ENCODE measurements at regions not wholly inside any gene's neighbourhood (a gene's known extent, or its start where the extent isn't known, plus 50 kb on each side); places are given as distances from the start of the nearest gene placed in this dataset.

DNA sequence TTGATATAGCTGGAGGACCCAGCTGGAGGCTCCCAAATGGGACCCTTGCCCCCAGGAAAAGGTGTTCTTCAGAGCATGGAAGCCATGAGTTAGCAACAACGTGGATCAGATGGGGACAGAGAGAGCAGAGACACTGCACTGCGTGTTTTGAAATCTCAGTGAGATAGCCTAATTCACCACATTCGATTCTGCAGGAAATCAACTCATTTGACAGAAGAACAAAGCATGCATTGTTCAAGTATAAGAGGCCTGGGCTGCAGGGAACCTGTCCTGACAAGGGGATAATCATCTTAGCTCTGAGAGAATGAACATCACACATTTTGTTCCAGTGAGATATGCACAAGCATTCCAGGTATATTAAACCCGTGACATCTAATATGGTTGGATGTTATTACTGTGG, 450.2 kb downstream of the CDH26 start:
- no peak overlapping the region for H3K4me3 ChIP-seq
- no peaks in the 10 kb centered on the region for H3K36me3 ChIP-seq
- no peaks in the 10 kb centered on the region for H3K4me1 ChIP-seq
- DNase-seq = no peak
- intact Hi-C loops (cut with DNase I; ENCODE audit: low total_unique reads) = no loop called here
- TF ChIP-seq POLR2A (IDR thresholded peaks at IDR 0.05) = no peak
- TF ChIP-seq, protein P1, sequence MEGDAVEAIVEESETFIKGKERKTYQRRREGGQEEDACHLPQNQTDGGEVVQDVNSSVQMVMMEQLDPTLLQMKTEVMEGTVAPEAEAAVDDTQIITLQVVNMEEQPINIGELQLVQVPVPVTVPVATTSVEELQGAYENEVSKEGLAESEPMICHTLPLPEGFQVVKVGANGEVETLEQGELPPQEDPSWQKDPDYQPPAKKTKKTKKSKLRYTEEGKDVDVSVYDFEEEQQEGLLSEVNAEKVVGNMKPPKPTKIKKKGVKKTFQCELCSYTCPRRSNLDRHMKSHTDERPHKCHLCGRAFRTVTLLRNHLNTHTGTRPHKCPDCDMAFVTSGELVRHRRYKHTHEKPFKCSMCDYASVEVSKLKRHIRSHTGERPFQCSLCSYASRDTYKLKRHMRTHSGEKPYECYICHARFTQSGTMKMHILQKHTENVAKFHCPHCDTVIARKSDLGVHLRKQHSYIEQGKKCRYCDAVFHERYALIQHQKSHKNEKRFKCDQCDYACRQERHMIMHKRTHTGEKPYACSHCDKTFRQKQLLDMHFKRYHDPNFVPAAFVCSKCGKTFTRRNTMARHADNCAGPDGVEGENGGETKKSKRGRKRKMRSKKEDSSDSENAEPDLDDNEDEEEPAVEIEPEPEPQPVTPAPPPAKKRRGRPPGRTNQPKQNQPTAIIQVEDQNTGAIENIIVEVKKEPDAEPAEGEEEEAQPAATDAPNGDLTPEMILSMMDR (IDR thresholded peaks at IDR 0.05) = no peak
- no peak overlapping the region for H3K27ac ChIP-seq
- no peaks in the 10 kb centered on the region for H3K9me3 ChIP-seq
- no peaks in the 10 kb centered on the region for H3K27me3 ChIP-seq

- H3K27me3 ChIP-seq = no peaks in the 10 kb centered on the region
- no peaks in the 10 kb centered on the region for H3K9me3 ChIP-seq
- no peak for DNase-seq
- no peak overlapping the region for H3K4me3 ChIP-seq
- intact Hi-C loops (cut with DNase I; ENCODE audit: low total_unique reads) = no loop called here
- H3K4me1 ChIP-seq = no peaks in the 10 kb centered on the region
- TF ChIP-seq, protein P1 (IDR thresholded peaks at IDR 0.05) = no peak
- no peak for TF ChIP-seq POLR2A (IDR thresholded peaks at IDR 0.05)
- no peaks in the 10 kb centered on the region for H3K36me3 ChIP-seq
- H3K27ac ChIP-seq = no peak overlapping the region
Measured at GRCh38 chr20:60410618-60411264, 452.5 kb downstream of the CDH26 start.

DNA sequence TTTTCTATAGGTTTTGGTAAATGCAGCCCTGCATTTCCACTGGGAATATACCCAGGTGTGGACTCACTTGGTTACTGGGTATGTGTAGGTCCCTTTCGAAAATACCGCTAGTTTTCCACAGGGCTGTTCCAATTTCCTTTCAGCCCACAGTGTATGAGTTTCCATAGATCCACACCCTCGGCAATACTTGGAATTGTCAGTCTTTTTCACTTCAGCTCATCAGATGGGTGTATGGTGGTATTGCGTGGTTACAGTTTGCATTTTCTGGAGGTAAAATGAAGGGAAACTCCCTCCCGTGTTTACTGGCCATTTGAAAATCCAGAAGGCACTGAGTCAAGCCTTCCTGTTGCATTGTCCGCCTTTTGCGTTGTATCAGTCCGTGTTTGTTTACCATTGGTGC, 453.6 kb downstream of the CDH26 start:
- Histone ChIP-seq H3K27ac (no peak overlapping the region), H3K9me3 (no peaks in the 10 kb centered on the region), H3K27me3 (no peaks in the 10 kb centered on the region), H3K36me3 (no peaks in the 10 kb centered on the region), H3K4me1 (no peaks in the 10 kb centered on the region), H3K4me3 (no peak overlapping the region)
- no peak for DNase-seq
- TF ChIP-seq, protein P1 (IDR thresholded peaks at IDR 0.05) = no peak
- TF ChIP-seq POLR2A (IDR thresholded peaks at IDR 0.05) = no peak
- intact Hi-C loops (cut with DNase I; ENCODE audit: low total_unique reads) = no loop called here

DNA sequence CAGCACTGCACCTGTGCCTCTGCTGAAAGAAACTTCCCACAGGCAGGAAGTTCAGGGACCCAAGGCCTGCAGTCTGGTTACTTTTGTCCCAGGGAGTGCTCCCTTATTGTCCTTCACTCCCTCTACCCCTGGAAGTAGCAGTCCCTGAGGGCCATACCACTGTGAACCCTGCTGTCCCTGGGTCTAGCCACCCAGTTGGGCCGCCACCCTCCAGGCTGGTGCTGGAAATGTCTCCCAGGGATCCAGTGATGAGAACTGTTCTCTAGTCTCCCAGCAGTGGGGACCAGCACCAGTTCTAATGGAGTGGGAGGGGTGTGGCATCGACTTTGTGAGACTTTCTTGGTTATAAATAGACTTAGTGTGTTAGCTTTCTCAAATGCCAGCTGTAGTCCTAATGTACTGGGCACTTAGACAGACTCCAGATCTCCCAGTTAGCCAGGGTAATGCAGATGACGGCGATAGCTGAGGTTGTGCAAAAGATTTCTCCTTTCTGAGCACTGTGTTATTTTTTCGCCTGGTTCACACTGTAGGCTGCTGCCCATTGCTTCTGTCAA, 462.5 kb downstream of the CDH26 start:
- intact Hi-C loops (cut with DNase I; ENCODE audit: low total_unique reads) = no loop called here
- Histone ChIP-seq H3K27me3 (no peaks in the 10 kb centered on the region), H3K9me3 (no peaks in the 10 kb centered on the region), H3K27ac (no peak overlapping the region), H3K4me3 (no peak overlapping the region), H3K4me1 (no peaks in the 10 kb centered on the region), H3K36me3 (no peaks in the 10 kb centered on the region)
- no peak for TF ChIP-seq POLR2A (IDR thresholded peaks at IDR 0.05)
- TF ChIP-seq, protein P1 (IDR thresholded peaks at IDR 0.05) = no peak
- DNase-seq = no peak

DNA sequence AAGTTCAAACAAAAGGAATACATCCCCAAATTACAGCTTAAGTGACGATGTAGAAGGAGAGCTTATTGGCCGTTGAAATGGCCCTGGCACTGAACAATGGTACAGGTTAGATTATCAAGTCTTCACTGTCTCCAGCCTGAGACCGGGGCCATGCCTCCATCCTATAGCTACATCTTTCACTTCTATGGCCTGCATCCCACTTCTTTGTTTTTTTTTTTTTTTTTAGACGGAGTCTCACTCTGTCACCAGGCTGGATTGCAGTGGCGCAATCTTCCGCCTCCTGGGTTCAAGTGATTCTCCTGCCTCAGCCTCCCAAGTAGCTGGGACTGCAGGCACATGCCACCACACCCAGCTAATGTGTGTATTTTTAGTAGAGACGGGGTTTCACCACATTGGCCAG, 464.6 kb downstream of the CDH26 start:
- DNase-seq = no peak
- H3K27ac ChIP-seq = no peak overlapping the region
- no peaks in the 10 kb centered on the region for H3K4me1 ChIP-seq
- no peaks in the 10 kb centered on the region for H3K9me3 ChIP-seq
- H3K27me3 ChIP-seq = no peaks in the 10 kb centered on the region
- no peak for TF ChIP-seq POLR2A (IDR thresholded peaks at IDR 0.05)
- TF ChIP-seq, protein P1 (IDR thresholded peaks at IDR 0.05) = no peak
- H3K36me3 ChIP-seq = no peaks in the 10 kb centered on the region
- intact Hi-C loops (cut with DNase I; ENCODE audit: low total_unique reads) = no loop called here
- no peak overlapping the region for H3K4me3 ChIP-seq

Measured in uterus (tissue), 3 donors.